ENCODE measurements at regions not wholly inside any gene's neighbourhood (a gene's known extent, or its start where the extent isn't known, plus 50 kb on each side); places are given as distances from the start of the nearest gene placed in this dataset.

- no peak for DNase-seq (ENCODE audit: low read depth in 2 of 2)
Observed at GRCh38 chr2:235302263-235302662, 191.6 kb upstream of the AGAP1 start.

GRCh38 chr2:235303499-235304291 is 190.1 kb upstream of the AGAP1 start:
- DNase-seq (ENCODE audit: low read depth in 2 of 2) = no peak

- no peak for DNase-seq (ENCODE audit: low read depth in 2 of 2)
Observed at GRCh38 chr2:235305678-235306077, 188.2 kb upstream of the AGAP1 start.

- DNase-seq (ENCODE audit: low read depth in 2 of 2) = no peak
Observed at GRCh38 chr2:235311044-235311443, 182.8 kb upstream of the AGAP1 start.

- DNase-seq (ENCODE audit: low read depth in 2 of 2) = no peak
Observed at GRCh38 chr2:235312571-235312970, 181.3 kb upstream of the AGAP1 start.

- no peak for DNase-seq (ENCODE audit: low read depth in 2 of 2)
Observed at GRCh38 chr2:235314371-235314930, 179.4 kb upstream of the AGAP1 start.

GRCh38 chr2:235319095-235319494 is 174.7 kb upstream of the AGAP1 start:
- no peak for DNase-seq (ENCODE audit: low read depth in 2 of 2)

- no peak for DNase-seq (ENCODE audit: low read depth in 2 of 2)
Observed at GRCh38 chr2:235320326-235320725, 173.5 kb upstream of the AGAP1 start.

GRCh38 chr2:235324324-235324723 is 169.5 kb upstream of the AGAP1 start:
- DNase-seq (ENCODE audit: low read depth in 2 of 2) = no peak

- no peak for DNase-seq (ENCODE audit: low read depth in 2 of 2)
Observed at GRCh38 chr2:235325151-235325550, 168.7 kb upstream of the AGAP1 start.

GRCh38 chr2:235328991-235329390 is 164.9 kb upstream of the AGAP1 start:
- no peak for DNase-seq (ENCODE audit: low read depth in 2 of 2)

- no peak for DNase-seq (ENCODE audit: low read depth in 2 of 2)
Observed at GRCh38 chr2:235330775-235331451, 162.9 kb upstream of the AGAP1 start.

GRCh38 chr2:235332240-235332890 is 161.5 kb upstream of the AGAP1 start:
- no peak for DNase-seq (ENCODE audit: low read depth in 2 of 2)

GRCh38 chr2:235333076-235333475 is 160.8 kb upstream of the AGAP1 start:
- DNase-seq (ENCODE audit: low read depth in 2 of 2) = no peak

GRCh38 chr2:235334179-235334578 is 159.7 kb upstream of the AGAP1 start:
- no peak for DNase-seq (ENCODE audit: low read depth in 2 of 2)

GRCh38 chr2:235343156-235343774 is 150.6 kb upstream of the AGAP1 start:
- no peak for DNase-seq (ENCODE audit: low read depth in 2 of 2)

GRCh38 chr2:235343869-235344268 is 150.0 kb upstream of the AGAP1 start:
- no peak for DNase-seq (ENCODE audit: low read depth in 2 of 2)

GRCh38 chr2:235345745-235346144 is 148.1 kb upstream of the AGAP1 start:
- DNase-seq (ENCODE audit: low read depth in 2 of 2) = no peak

- DNase-seq (ENCODE audit: low read depth in 2 of 2) = no peak
Observed at GRCh38 chr2:235347691-235348090, 146.2 kb upstream of the AGAP1 start.

- DNase-seq (ENCODE audit: low read depth in 2 of 2) = no peak
Observed at GRCh38 chr2:235348329-235348728, 145.5 kb upstream of the AGAP1 start.

- no peak for DNase-seq (ENCODE audit: low read depth in 2 of 2)
Observed at GRCh38 chr2:235350234-235350633, 143.6 kb upstream of the AGAP1 start.

- DNase-seq (ENCODE audit: low read depth in 2 of 2) = no peak
Observed at GRCh38 chr2:235352541-235352940, 141.3 kb upstream of the AGAP1 start.

All from stimulated activated CD4-positive, alpha-beta T cell treated with anti-CD3 and anti-CD28 coated beads, Interleukin-15, amount 100 ng/mL, for 48 hours (primary cell).